H9 (cell line): ENCODE measurements at regions not wholly inside any gene's neighbourhood (a gene's known extent, or its start where the extent isn't known, plus 50 kb on each side); places are given as distances from the start of the nearest gene placed in this dataset.

ENCODE experiments used
- DNase-seq: peaks from one replicate; pipeline ENCODE4 v3.0.0-alpha.2; 2017
- H2AFZ ChIP-seq: one replicate; pipeline ENCODE4 v1.6.1; 2013; ENCODE audit warnings: mild to moderate bottlenecking, low read length, control low read depth, moderate library complexity
- H2AK5ac ChIP-seq: 2 replicates; pipeline ENCODE4 v1.6.1; 2013; ENCODE audit warnings: low read length, control low read depth, mixed read lengths; ENCODE audit not compliant: insufficient read length
- H2BK120ac ChIP-seq: one replicate; pipeline ENCODE4 v1.6.1; 2013; ENCODE audit warnings: low read depth, mild to moderate bottlenecking, low read length, control low read depth, inconsistent platforms; ENCODE audit not compliant: poor library complexity, severe bottlenecking
- H2BK12ac ChIP-seq: 2 replicates; pipeline ENCODE4 v1.6.1; 2013; ENCODE audit warnings: low read length, control low read depth, mixed read lengths, low read depth; ENCODE audit not compliant: insufficient read length
- H2BK15ac ChIP-seq: 2 replicates; pipeline ENCODE4 v1.6.1; 2013; ENCODE audit warnings: low read depth, low read length, control low read depth
- H2BK20ac ChIP-seq: one replicate; pipeline ENCODE4 v1.6.1; 2013; ENCODE audit warnings: low read depth, mild to moderate bottlenecking, low read length, control low read depth, inconsistent platforms; ENCODE audit not compliant: poor library complexity, severe bottlenecking
- H2BK5ac ChIP-seq: 2 replicates; pipeline ENCODE4 v1.6.1; 2013; ENCODE audit warnings: low read length, control low read depth, mixed read lengths; ENCODE audit not compliant: insufficient read length
- H3K14ac ChIP-seq: 2 replicates; pipeline ENCODE4 v1.6.1; 2013; ENCODE audit warnings: low read length, control low read depth; ENCODE audit not compliant: insufficient read depth
- H3K18ac ChIP-seq: 2 replicates; pipeline ENCODE4 v1.6.1; 2013; ENCODE audit warnings: low read depth, mild to moderate bottlenecking, mixed read lengths, low read length, control low read depth; ENCODE audit not compliant: insufficient read length
- H3K23ac ChIP-seq: 2 replicates; pipeline ENCODE4 v1.6.1; 2013; ENCODE audit warnings: low read length, control low read depth, mixed read lengths, low read depth; ENCODE audit not compliant: insufficient read length
- H3K23me2 ChIP-seq: 2 replicates; pipeline ENCODE4 v1.6.1; 2013; ENCODE audit warnings: low read depth, mild to moderate bottlenecking, mixed read lengths, low read length, control low read depth; ENCODE audit not compliant: insufficient read length, poor library complexity, severe bottlenecking
- H3K27ac ChIP-seq: 2 replicates; pipeline ENCODE4 v1.5.1; 2013; ENCODE audit warnings: low read length, control low read depth, mixed read lengths, low read depth; ENCODE audit not compliant: insufficient read length
- H3K27me3 ChIP-seq: 2 replicates; pipeline ENCODE4 v1.6.1; 2013; ENCODE audit warnings: low read length, control low read depth, inconsistent platforms; ENCODE audit not compliant: insufficient read depth
- H3K4ac ChIP-seq: 2 replicates; pipeline ENCODE4 v1.6.1; 2013; ENCODE audit warnings: low read depth, mild to moderate bottlenecking, control low read depth, inconsistent platforms, low read length, moderate library complexity
- H3K4me1 ChIP-seq: 2 replicates; pipeline ENCODE4 v1.6.1; 2013; ENCODE audit warnings: low read length, control low read depth, inconsistent platforms; ENCODE audit not compliant: insufficient read depth
- H3K4me2 ChIP-seq: 2 replicates; pipeline ENCODE4 v1.6.1; 2013; ENCODE audit warnings: low read length, control low read depth, mixed read lengths; ENCODE audit not compliant: insufficient read length, insufficient read depth
- H3K56ac ChIP-seq: 2 replicates; pipeline ENCODE4 v1.6.1; 2013; ENCODE audit warnings: low read depth, mild to moderate bottlenecking, mixed read lengths, low read length, control low read depth; ENCODE audit not compliant: insufficient read length
- H3K79me1 ChIP-seq: 2 replicates; pipeline ENCODE4 v1.6.1; 2013; ENCODE audit warnings: low read depth, mild to moderate bottlenecking, moderate library complexity, low read length, control low read depth, inconsistent platforms; ENCODE audit not compliant: insufficient read depth, poor library complexity, severe bottlenecking
- H3K79me2 ChIP-seq: 2 replicates; pipeline ENCODE4 v1.6.1; 2013; ENCODE audit warnings: low read length, control low read depth, inconsistent platforms; ENCODE audit not compliant: insufficient read depth
- H3K9ac ChIP-seq: 2 replicates; pipeline ENCODE4 v1.6.1; 2013; ENCODE audit warnings: low read length, control low read depth, mixed read lengths; ENCODE audit not compliant: insufficient read length; ENCODE audit errors: extremely low read depth
- H3K9me3 ChIP-seq: one replicate; pipeline ENCODE4 v1.6.1; 2013; ENCODE audit warnings: low read depth, low read length, inconsistent platforms; ENCODE audit not compliant: control insufficient read depth
- H3T11ph ChIP-seq: one replicate; pipeline ENCODE4 v1.6.1; 2013; ENCODE audit warnings: mild to moderate bottlenecking, low read length, control low read depth, inconsistent platforms
- H4K20me1 ChIP-seq: one replicate; pipeline ENCODE4 v1.6.1; 2013; ENCODE audit not compliant: control insufficient read depth, insufficient read length, insufficient read depth
- H4K5ac ChIP-seq: 2 replicates; pipeline ENCODE4 v1.6.1; 2013; ENCODE audit warnings: low read depth, mild to moderate bottlenecking, mixed read lengths, low read length, control low read depth; ENCODE audit not compliant: insufficient read length
- H4K8ac ChIP-seq: replicated peaks from 2 replicates; pipeline ENCODE4 v1.6.1; 2013; ENCODE audit warnings: low read length, control low read depth, mixed read lengths, low read depth; ENCODE audit not compliant: insufficient read length
- H4K91ac ChIP-seq: 2 replicates; pipeline ENCODE4 v1.6.1; 2013; ENCODE audit warnings: low read depth, mild to moderate bottlenecking, moderate library complexity, mixed read lengths, low read length, control low read depth; ENCODE audit not compliant: insufficient read length
- H3K27ac Mint-ChIP-seq, 3 experiments: 2 replicates in 2 of 3; 3 replicates in 1 of 3; pipeline ENCODE4 v1.8.0; 2020 to 2021; ENCODE audit warnings: mixed read lengths in 3 of 3, mild to moderate bottlenecking in 1 of 3, moderate library complexity in 1 of 3
- H3K27me3 Mint-ChIP-seq: 2 replicates; pipeline ENCODE4 v1.8.0; 2021; ENCODE audit warnings: low read depth, mild to moderate bottlenecking, moderate library complexity, mixed read lengths
- H3K36me3 Mint-ChIP-seq, 3 experiments: 2 replicates in 2 of 3; 3 replicates in 1 of 3; pipeline ENCODE4 v1.8.0; 2020 to 2021; ENCODE audit warnings: low read depth in 3 of 3, mixed read lengths in 3 of 3; ENCODE audit not compliant: insufficient read depth in 1 of 3
- H3K4me1 Mint-ChIP-seq, 2 experiments: 2 replicates each; pipeline ENCODE4 v1.8.0; 2020; ENCODE audit warnings: mixed read lengths in 2 of 2
- H3K4me3 Mint-ChIP-seq, 2 experiments: 2 replicates in 1 of 2; 3 replicates in 1 of 2; pipeline ENCODE4 v1.8.0; 2020 to 2021; ENCODE audit warnings: mild to moderate bottlenecking in 2 of 2, mixed read lengths in 2 of 2, moderate library complexity in 1 of 2
- H3K9me3 Mint-ChIP-seq, 2 experiments: 2 replicates in 1 of 2; 3 replicates in 1 of 2; pipeline ENCODE4 v1.8.0; 2020; ENCODE audit warnings: mild to moderate bottlenecking in 2 of 2, mixed read lengths in 2 of 2, moderate library complexity in 1 of 2
- WGBS: extraction: QIAGEN DNeasy Blood & Tissue Kit; methylation state at CpG from one replicate; pipeline ENCODE4 v1.1.7; 2013; ENCODE audit warnings: missing lambda C conversion rate, low lambda C conversion rate, mixed read lengths; ENCODE audit not compliant: insufficient read length; ENCODE audit errors: extremely low coverage; 5-methylcytosine and 5-hydroxymethylcytosine counted together
- TF ChIP-seq, protein P1 (sequence below): fragments of 200-600 bp; sonication (generic); conservative IDR thresholded peaks from 3 replicates; pipeline ENCODE4 v1.8.0; 2021; ENCODE audit warnings: antibody characterized with exemption, mild to moderate bottlenecking

DNA sequence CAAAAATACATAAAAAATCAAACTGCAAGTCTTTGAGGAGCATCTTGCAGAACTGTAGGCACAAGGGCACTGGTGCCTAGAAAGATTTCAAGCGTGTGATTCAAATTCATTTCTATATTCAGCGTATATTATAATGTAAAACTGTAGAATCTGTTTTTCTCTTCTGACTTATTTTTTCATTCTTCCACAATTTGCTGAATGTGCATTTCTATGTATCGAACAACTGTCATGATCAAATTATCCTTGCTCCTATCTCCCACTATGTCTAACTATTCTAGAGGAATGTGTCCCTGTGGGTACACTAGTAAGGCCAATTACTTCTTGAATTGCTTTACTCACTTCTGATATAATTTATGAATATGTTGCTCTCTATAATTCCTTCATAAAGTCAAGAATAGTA is 283.0 kb upstream of the MAGI2 start:
- H3K9me3 Mint-ChIP-seq: peaks cover 2 to 9% of the 10 kb centered on the region in 2 experiments; a peak in 3 of 5 replicates
- H3K4me2 ChIP-seq: no peak overlapping the region

More for the DNA sequence above, 283.0 kb upstream of the MAGI2 start:
- H3K27ac ChIP-seq: no peak overlapping the region
- no peaks in the 10 kb centered on the region for H3K4me1 ChIP-seq
- no peak overlapping the region for H3K14ac ChIP-seq
- TF ChIP-seq, protein P1, sequence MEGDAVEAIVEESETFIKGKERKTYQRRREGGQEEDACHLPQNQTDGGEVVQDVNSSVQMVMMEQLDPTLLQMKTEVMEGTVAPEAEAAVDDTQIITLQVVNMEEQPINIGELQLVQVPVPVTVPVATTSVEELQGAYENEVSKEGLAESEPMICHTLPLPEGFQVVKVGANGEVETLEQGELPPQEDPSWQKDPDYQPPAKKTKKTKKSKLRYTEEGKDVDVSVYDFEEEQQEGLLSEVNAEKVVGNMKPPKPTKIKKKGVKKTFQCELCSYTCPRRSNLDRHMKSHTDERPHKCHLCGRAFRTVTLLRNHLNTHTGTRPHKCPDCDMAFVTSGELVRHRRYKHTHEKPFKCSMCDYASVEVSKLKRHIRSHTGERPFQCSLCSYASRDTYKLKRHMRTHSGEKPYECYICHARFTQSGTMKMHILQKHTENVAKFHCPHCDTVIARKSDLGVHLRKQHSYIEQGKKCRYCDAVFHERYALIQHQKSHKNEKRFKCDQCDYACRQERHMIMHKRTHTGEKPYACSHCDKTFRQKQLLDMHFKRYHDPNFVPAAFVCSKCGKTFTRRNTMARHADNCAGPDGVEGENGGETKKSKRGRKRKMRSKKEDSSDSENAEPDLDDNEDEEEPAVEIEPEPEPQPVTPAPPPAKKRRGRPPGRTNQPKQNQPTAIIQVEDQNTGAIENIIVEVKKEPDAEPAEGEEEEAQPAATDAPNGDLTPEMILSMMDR: no peak
- no peaks in the 10 kb centered on the region for H3K79me2 ChIP-seq
- Mint-ChIP-seq H3K4me1 (no peaks in the 10 kb centered on the region), H3K27ac (no peak overlapping the region), H3K27me3 (no peaks in the 10 kb centered on the region; the same call in 1 of the 2 replicates), H3K4me3 (no peak overlapping the region), H3K36me3 (no peaks in the 10 kb centered on the region)
- no peak overlapping the region for H2BK120ac ChIP-seq
- H4K20me1 ChIP-seq: no peaks in the 10 kb centered on the region
- no peak overlapping the region for H3K56ac ChIP-seq
- H4K91ac ChIP-seq: no peak overlapping the region
- no peak overlapping the region for H2BK12ac ChIP-seq
- no peaks in the 10 kb centered on the region for H3K79me1 ChIP-seq
- H3K27me3 ChIP-seq: no peaks in the 10 kb centered on the region
- H2BK20ac ChIP-seq: no peak overlapping the region
- H3K18ac ChIP-seq: no peak overlapping the region
- H3K9me3 ChIP-seq: no peaks in the 10 kb centered on the region
- no peak overlapping the region for H4K5ac ChIP-seq
- no peak overlapping the region for H2BK15ac ChIP-seq
- H4K8ac ChIP-seq: no peak overlapping the region
- H3K4ac ChIP-seq: no peak overlapping the region
- H2AK5ac ChIP-seq: no peak overlapping the region
- DNase-seq: no peak
- no CpG with 5 or more reads among the region's 3 CpGs for WGBS
- no peak overlapping the region for H3T11ph ChIP-seq
- H2BK5ac ChIP-seq: no peak overlapping the region
- H3K9ac ChIP-seq: no peak overlapping the region
- no peak overlapping the region for H3K23ac ChIP-seq
- H3K23me2 ChIP-seq: no peaks in the 10 kb centered on the region
- H2AFZ ChIP-seq: no peak overlapping the region
